GM12892 (cell line): ENCODE measurements at regions not wholly inside any gene's neighbourhood (a gene's known extent, or its start where the extent isn't known, plus 50 kb on each side); places are given as distances from the start of the nearest gene placed in this dataset.

Source experiments
- POLR2A ChIP-seq: IDR thresholded peaks from 2 replicates; pipeline ENCODE4 v1.6.1; 2011; ENCODE audit warnings: low read depth, low read length, control low read depth
- POLR2AphosphoS5 ChIP-seq: IDR thresholded peaks from 2 replicates; pipeline ENCODE4 v1.6.1; 2011; ENCODE audit warnings: low read depth, low read length, control low read depth
- TAF1 ChIP-seq: IDR thresholded peaks from 2 replicates; pipeline ENCODE4 v1.6.1; 2011; ENCODE audit warnings: low read depth, mild to moderate bottlenecking, control low read depth, low read length, borderline replicate concordance

DNA sequence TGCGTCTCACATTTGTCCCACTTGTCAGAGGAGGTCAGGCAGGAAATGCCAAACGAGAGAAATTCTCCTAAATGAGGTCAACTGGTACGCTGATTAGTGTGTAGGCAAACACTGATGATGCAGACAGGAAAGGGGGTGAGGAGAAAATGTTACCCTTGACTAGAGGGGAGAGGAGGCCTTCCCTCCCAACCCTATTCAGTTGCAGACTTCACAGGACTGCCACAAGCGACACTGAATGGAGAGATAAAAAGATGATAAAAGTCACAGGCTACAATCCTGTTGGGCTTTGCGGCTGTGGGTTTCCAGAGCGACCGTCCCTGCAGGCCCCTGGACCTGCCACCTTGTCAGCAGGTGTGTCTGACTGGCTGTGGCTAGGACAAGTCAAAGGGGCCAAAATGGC, 569.4 kb downstream of the CDH26 start:
- TF ChIP-seq TAF1 (no peak), POLR2A (no peak), POLR2AphosphoS5 (no peak)
